Mucosa of rectum (tissue), 2 donors: ENCODE measurements at regions not wholly inside any gene's neighbourhood (a gene's known extent, or its start where the extent isn't known, plus 50 kb on each side); places are given as distances from the start of the nearest gene placed in this dataset.
"Not testable (repeated sequence)": the region's sequence is repeated elsewhere in the genome, so short reads cannot be mapped to it uniquely, and the experiment has no call there.

Experiments used
- H3K27ac ChIP-seq, 2 donors: one replicate each; pipeline ENCODE4 v1.7.0; 2013; ENCODE audit warnings: inconsistent platforms in 2 of 2, low read depth in 2 of 2, low read length in 2 of 2
- H3K27me3 ChIP-seq, 2 donors: one replicate each; pipeline ENCODE4 v1.7.0; 2013; ENCODE audit warnings: low read length in 2 of 2; ENCODE audit not compliant: control insufficient read depth in 2 of 2, insufficient read depth in 2 of 2
- H3K36me3 ChIP-seq, 2 donors: one replicate each; pipeline ENCODE4 v1.7.0; 2013; ENCODE audit warnings: low read length in 2 of 2; ENCODE audit not compliant: control insufficient read depth in 2 of 2, insufficient read depth in 2 of 2
- H3K4me1 ChIP-seq, 2 donors: one replicate each; pipeline ENCODE4 v1.7.0; 2013; ENCODE audit warnings: low read length in 2 of 2, mild to moderate bottlenecking in 1 of 2; ENCODE audit not compliant: control insufficient read depth in 2 of 2, insufficient read depth in 2 of 2
- H3K4me3 ChIP-seq, 2 donors: one replicate each; pipeline ENCODE4 v1.7.0; 2013; ENCODE audit warnings: low read length in 2 of 2
- H3K9ac ChIP-seq, 2 donors: one replicate each; pipeline ENCODE4 v1.7.0; 2013; ENCODE audit warnings: low read length in 2 of 2, low read depth in 1 of 2, mild to moderate bottlenecking in 1 of 2
- H3K9me3 ChIP-seq, 2 donors: one replicate each; pipeline ENCODE4 v1.7.0; 2013; ENCODE audit warnings: low read length in 2 of 2; ENCODE audit not compliant: control insufficient read depth in 2 of 2
- donor health status: healthy.
- donor health status: Normal muscosa, but diverticular disease.

DNA sequence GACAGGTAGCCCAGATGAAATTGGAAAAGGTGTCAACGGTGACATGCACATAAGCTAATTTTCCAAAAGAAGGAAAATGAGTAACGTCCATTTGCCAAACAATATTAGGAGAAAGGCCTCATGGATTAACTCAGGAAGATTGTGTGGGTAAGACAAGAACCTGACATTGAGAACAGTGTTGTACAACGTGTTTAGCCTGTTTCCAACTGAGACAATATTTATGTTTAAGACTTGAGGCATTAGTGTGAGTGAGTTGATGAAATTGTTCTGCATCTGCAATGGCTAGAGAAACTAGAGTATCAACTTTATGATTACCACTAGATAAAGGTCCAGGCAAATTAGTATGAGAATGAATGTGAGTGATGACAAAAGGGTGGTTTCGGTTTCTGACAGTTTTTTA lies 191.3 kb upstream of the RAI14 start:
- Histone ChIP-seq H3K4me3 (no peak overlapping the region), H3K27ac (no peak overlapping the region), H3K36me3 (no peaks in the 10 kb centered on the region), H3K4me1 (peaks cover 0 to 7% of the 10 kb centered on the region in 2 donors), H3K9ac (no peak overlapping the region), H3K9me3 (peaks cover 0 to 4% of the 10 kb centered on the region in 2 donors), H3K27me3 (no peaks in the 10 kb centered on the region)

DNA sequence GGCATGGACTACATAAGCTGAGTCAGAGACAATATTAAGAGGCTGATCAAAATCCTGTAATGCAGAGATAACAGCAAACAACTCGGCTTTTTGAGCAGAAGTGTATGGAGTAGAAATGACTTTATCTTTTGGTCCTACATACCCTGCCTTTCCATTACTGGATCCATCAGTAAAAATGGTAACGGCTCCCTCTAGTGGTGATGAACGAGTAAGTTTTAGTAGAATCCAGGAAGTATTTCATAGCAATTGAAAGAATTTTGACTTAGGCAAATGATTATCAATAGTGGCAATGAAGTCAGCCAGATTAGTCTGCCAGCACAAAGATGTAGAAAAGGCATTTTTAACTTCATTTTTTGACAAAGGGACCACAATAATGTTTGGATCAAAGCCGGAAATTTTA lies 190.8 kb upstream of the RAI14 start:
- not testable (repeated sequence) for H3K4me1 ChIP-seq, H3K36me3 ChIP-seq, H3K27ac ChIP-seq, H3K9me3 ChIP-seq, H3K4me3 ChIP-seq, H3K27me3 ChIP-seq, H3K9ac ChIP-seq

DNA sequence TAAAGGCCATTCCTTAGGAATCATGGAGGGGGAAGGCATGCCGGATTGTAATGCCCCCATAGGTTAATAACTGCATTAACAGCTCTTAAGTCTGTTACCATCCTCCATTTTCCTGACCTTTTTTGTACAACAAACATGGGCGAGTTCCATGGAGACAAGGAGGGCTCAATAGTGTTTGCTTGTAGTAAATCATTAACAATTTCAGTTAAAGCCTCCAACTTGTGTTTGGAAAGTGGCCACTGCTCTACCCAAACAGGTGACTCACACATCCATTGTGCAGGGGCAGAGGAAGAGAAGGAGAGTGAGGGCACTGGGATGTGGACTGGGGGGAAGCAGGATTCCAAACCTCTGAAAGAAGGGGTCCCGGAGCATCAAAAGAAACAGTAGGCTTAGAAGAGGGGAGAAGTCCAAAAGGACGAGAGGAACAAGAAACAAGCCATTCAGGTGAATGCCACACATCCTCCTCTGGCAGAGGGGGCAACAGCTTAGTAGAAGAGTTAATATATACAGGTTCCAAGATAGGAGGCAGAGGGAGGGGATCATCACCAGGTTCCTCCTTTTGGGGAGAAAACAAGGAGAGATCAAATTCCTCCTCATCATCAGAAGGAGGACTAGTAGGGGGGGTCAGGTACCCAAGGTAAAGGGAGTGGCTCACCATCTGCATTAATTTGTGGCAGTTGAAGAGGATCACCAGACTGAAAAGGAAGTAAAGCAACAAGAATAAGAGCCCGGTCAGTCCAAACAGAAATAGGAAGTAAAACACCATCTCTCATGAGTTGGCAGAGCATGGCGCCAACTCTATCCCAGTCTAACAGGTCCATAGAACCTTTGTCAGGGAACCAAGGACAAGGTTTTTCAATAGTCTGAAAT lies 189.4 kb upstream of the RAI14 start:
- H3K4me1 ChIP-seq, H3K36me3 ChIP-seq, H3K27me3 ChIP-seq, H3K9ac ChIP-seq, H3K9me3 ChIP-seq: not testable (repeated sequence)
- Histone ChIP-seq H3K27ac (peak overlapping the region; percentile 71 to 91), H3K4me3 (peak overlapping the region; percentile 31 to 35)

DNA sequence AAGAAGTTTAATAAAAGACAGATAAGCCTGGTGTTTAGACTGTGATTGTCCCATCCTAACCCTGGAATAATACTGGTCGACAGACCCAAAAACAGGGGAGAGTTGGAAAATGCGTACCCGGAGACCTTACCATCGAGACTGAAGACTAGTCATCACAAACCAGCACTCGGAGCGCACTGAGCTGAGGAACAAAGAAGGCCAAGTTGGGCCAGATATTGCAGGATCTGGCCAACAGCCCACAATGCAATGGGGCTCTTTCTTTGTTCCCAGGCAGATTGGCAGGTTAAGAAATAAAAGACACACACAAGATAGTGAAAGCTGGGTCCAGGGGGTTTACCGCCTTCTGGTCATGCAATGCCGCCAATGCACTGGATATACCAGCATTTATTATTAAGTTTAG lies 188.7 kb upstream of the RAI14 start:
- Histone ChIP-seq H3K27ac (peak overlapping the region; percentile 71 to 91), H3K36me3 (no peaks in the 10 kb centered on the region), H3K4me3 (peak overlapping the region; percentile 7 to 16), H3K9me3 (no peaks in the 10 kb centered on the region), H3K4me1 (peaks cover 0 to 7% of the 10 kb centered on the region in 2 donors), H3K9ac (no peak overlapping the region), H3K27me3 (no peaks in the 10 kb centered on the region)

DNA sequence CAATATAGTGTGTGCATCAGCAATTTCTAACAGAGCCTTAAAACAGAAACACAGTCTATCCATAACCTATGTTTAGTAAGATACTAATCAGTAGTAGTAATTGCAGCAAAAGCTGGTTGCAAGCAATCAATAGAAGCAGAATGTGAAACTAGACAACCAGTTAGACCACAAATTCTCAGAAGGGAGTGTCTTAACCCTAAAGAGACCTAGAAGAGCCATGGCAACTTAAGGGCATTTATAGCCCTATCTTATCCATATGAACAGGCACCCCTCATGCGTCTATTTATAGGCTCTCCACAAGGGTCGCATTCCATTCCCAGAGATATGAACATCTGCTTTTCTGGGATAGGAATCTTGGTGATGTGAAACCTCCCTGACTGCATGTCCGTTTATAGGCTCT lies 188.1 kb upstream of the RAI14 start:
- H3K27ac ChIP-seq, H3K9me3 ChIP-seq, H3K4me3 ChIP-seq, H3K36me3 ChIP-seq, H3K27me3 ChIP-seq, H3K9ac ChIP-seq, H3K4me1 ChIP-seq: not testable (repeated sequence)

DNA sequence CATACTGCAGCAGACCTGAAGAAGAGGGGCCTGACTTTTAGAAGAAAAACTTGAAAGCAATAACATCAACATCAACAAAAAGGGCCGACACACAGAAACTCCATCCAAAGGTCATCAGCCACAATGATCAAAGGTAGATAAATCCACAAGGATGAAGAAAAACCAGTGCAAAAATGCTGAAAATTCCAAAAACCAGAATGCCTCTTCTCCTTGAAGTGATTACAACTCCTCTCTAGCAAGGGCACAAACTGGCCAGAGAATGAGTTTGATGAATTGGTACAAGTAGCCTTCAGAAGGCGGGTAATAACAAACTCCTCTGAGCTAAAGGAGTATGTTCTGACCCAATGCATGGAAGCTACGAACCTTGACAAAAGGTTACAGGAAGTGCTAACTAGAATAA lies 186.2 kb upstream of the RAI14 start:
- H3K27me3 ChIP-seq: no peaks in the 10 kb centered on the region
- no peak overlapping the region for H3K9ac ChIP-seq
- H3K9me3 ChIP-seq: no peaks in the 10 kb centered on the region
- no peaks in the 10 kb centered on the region for H3K36me3 ChIP-seq
- H3K27ac ChIP-seq: no peak overlapping the region
- H3K4me3 ChIP-seq: no peak overlapping the region
- peaks cover 0 to 7% of the 10 kb centered on the region in 2 donors for H3K4me1 ChIP-seq

DNA sequence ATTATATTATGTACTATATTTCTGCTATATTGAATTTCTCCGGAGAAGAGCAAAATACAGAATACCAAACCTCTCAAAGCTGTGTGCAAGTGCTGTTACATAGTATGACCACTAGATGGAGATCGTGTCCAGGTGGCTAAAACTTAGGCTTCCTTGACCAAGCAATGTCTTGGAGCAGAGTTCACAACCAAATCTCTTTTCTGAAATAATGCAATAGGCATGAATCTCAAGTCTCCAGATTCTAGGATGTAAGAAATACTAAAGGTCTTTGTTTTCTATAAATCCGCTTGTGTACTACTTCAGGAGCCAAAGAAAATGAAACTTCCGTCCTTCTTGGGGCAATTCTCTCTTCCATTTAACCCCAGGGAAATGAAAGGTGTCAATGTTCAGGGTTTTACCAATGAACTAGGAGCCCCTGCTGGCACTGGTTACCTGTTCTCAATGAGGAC lies 181.5 kb upstream of the RAI14 start:
- no peaks in the 10 kb centered on the region for H3K9me3 ChIP-seq
- no peaks in the 10 kb centered on the region for H3K4me1 ChIP-seq
- H3K27me3 ChIP-seq: peaks cover 0 to 3% of the 10 kb centered on the region in 2 donors
- H3K9ac ChIP-seq: no peak overlapping the region
- H3K36me3 ChIP-seq: no peaks in the 10 kb centered on the region
- H3K27ac ChIP-seq: no peak overlapping the region
- no peak overlapping the region for H3K4me3 ChIP-seq

DNA sequence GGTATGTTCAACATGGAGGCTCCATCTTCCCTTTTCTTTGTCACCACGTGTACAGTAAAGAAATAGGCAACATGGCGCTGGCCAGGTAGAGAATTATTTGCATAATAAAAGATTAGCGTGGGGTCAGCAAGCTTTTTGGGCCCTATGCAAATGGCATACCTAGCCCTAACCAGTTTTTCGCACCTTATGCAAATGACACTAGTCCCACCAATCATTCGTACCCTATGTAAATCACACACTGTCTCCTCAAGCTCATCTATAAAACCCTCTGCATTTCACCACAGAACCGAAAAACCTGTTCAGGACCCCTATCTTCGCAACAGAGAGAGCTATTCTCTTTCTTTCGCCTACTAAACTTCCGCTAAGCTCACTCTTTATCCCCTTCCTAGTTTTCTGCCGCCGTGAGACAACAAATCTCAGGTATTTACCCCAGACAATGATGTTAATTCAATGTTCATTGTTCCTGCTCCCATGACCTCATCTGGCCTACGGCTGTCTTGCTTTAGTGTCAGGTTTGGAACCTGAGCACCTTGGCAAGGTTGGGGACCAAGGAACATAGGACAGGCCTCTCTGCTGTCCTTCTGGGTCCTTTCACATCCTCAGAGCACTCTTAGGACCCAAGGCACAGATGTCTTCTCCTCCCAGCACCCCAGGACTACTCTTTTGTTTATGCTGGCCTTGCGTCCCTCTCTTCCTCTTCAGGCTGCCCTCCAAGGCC lies 180.7 kb upstream of the RAI14 start:
- no peak overlapping the region for H3K4me3 ChIP-seq
- H3K9ac ChIP-seq: no peak overlapping the region
- no peak overlapping the region for H3K27ac ChIP-seq
- H3K9me3 ChIP-seq: no peaks in the 10 kb centered on the region
- peaks cover 0 to 3% of the 10 kb centered on the region in 2 donors for H3K27me3 ChIP-seq
- H3K4me1 ChIP-seq: no peaks in the 10 kb centered on the region
- H3K36me3 ChIP-seq: no peaks in the 10 kb centered on the region

DNA sequence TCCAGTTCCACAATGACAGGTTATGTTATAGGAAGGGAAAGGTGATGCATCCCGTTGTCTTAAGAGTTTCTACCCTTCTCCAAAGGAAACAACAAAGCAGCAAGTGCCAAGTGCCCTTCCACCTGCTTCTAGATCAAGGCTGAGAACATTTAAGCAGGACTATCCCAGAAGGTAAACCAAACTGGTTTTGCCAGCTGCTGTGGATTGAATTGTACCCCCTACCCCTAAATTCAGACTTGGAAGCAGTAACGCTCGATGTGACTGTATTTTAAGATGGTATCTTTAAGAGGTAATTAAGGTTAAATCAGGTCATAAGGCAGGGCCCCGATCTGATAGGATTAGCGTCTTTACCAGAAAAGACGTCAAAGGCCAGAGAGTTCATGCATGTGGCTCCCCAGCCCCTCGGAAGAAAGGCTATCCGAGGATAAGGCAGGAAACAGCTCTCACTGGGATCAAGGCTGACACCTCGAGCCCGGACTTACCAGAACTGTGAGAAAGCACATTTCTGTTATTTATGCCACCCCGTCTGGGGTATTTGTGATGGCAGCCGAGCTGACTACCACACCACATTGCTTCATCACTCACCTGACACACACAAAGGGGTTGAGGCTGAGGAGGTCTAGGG lies 179.1 kb upstream of the RAI14 start:
- H3K36me3 ChIP-seq: no peaks in the 10 kb centered on the region
- H3K4me1 ChIP-seq: no peaks in the 10 kb centered on the region
- no peaks in the 10 kb centered on the region for H3K9me3 ChIP-seq
- H3K4me3 ChIP-seq: no peak overlapping the region
- H3K27ac ChIP-seq: no peak overlapping the region
- no peak overlapping the region for H3K9ac ChIP-seq
- peaks cover 0 to 3% of the 10 kb centered on the region in 2 donors for H3K27me3 ChIP-seq
